Caco-2 (cell line): ENCODE measurements at regions not wholly inside any gene's neighbourhood (a gene's known extent, or its start where the extent isn't known, plus 50 kb on each side); places are given as distances from the start of the nearest gene placed in this dataset.

Experiments
- BruUV-seq: library from RNA; stranded (reverse); fragments of 400-500 nt; replicated peaks from 2 replicates; lab custom pipeline; 2021; lab: Mats Ljungman, UMichigan
- CTCF ChIA-PET: fragments of 300-600 bp; sonication (Branson Sonifier 250); formaldehyde crosslinking; loops from one replicate; lab custom pipeline; 2022; ENCODE audit warnings: antibody characterized with exemption; lab: Charles Lee
- POLR2A ChIA-PET: fragments of 300-600 bp; sonication (Branson Sonifier 250); formaldehyde crosslinking; loops from one replicate; lab custom pipeline; 2022; ENCODE audit warnings: antibody characterized with exemption; lab: Charles Lee
- DNase-seq, 2 experiments: peaks; one replicate each; pipeline versions ENCODE4 v3.0.0 to v3.0.0-alpha.2; 2020 to 2022
- H3K27me3 ChIP-seq: replicated peaks from 2 replicates; pipeline ENCODE4 v1.6.0; 2011; ENCODE audit warnings: low read length; ENCODE audit not compliant: control insufficient read depth, insufficient read depth
- H3K36me3 ChIP-seq: 2 replicates; pipeline ENCODE4 v1.5.1; 2011; ENCODE audit warnings: low read length; ENCODE audit not compliant: control insufficient read depth, insufficient read depth
- H3K4me1 ChIP-seq: fragments of 250-450 bp; sonication (Bioruptor Pico); 2 replicates; pipeline ENCODE4 v1.5.1; 2020; ENCODE audit warnings: mild to moderate bottlenecking
- H3K4me3 ChIP-seq: 2 replicates; pipeline ENCODE4 v1.5.1; 2011; ENCODE audit warnings: low read depth, mild to moderate bottlenecking, control low read depth, low read length
- H3K9me3 ChIP-seq: fragments of 250-450 bp; sonication (Bioruptor Pico); 2 replicates; pipeline ENCODE4 v1.5.1; 2020; ENCODE audit warnings: mild to moderate bottlenecking, moderate library complexity
- H3K27ac Mint-ChIP-seq: one replicate; pipeline ENCODE4 v1.8.0; 2022; ENCODE audit warnings: mixed read lengths; ENCODE audit not compliant: unreplicated experiment
- H3K27me3 Mint-ChIP-seq: one replicate; pipeline ENCODE4 v1.8.0; 2022; ENCODE audit warnings: mixed read lengths; ENCODE audit not compliant: insufficient read depth, unreplicated experiment
- H3K36me3 Mint-ChIP-seq: one replicate; pipeline ENCODE4 v1.8.0; 2022; ENCODE audit warnings: mild to moderate bottlenecking, mixed read lengths; ENCODE audit not compliant: insufficient read depth, unreplicated experiment
- H3K4me1 Mint-ChIP-seq: one replicate; pipeline ENCODE4 v1.8.0; 2022; ENCODE audit warnings: low read depth, mixed read lengths; ENCODE audit not compliant: unreplicated experiment
- H3K4me3 Mint-ChIP-seq: one replicate; pipeline ENCODE4 v1.8.0; 2022; ENCODE audit warnings: mild to moderate bottlenecking, moderate library complexity, mixed read lengths; ENCODE audit not compliant: unreplicated experiment
- H3K9me3 Mint-ChIP-seq: one replicate; pipeline ENCODE4 v1.8.0; 2022; ENCODE audit warnings: mixed read lengths; ENCODE audit not compliant: unreplicated experiment
- CTCF ChIP-seq, 2 experiments: fragments of 200-600 bp in 1 of 2; IDR thresholded peaks; 1 replicate in 1 of 2; 2 replicates in 1 of 2; pipeline versions ENCODE4 v1.5.1 to v1.8.0; 2011 to 2022; ENCODE audit warnings: antibody characterized with exemption in 1 of 2, control low read depth in 1 of 2, inconsistent platforms in 1 of 2, low read depth in 1 of 2, low read length in 1 of 2, mild to moderate bottlenecking in 1 of 2, moderate library complexity in 1 of 2; ENCODE audit not compliant: insufficient read depth in 1 of 2, severe bottlenecking in 1 of 2, unreplicated experiment in 1 of 2
- intact Hi-C: fragments of 100-400 bp; cut with micrococcal nuclease; formaldehyde crosslinking; loops from one replicate; pipeline ENCODE4 v1.10.0; 2022; ENCODE audit not compliant: unreplicated experiment

- Histone ChIP-seq H3K4me3 (no peak overlapping the region), H3K9me3 (no peaks in the 10 kb centered on the region), H3K36me3 (no peaks in the 10 kb centered on the region), H3K4me1 (no peaks in the 10 kb centered on the region), H3K27me3 (no peaks in the 10 kb centered on the region)
- BruUV-seq = no TSS peak
- Mint-ChIP-seq H3K4me1 (no peaks in the 10 kb centered on the region), H3K27ac (no peak overlapping the region), H3K27me3 (no peaks in the 10 kb centered on the region), H3K9me3 (no peaks in the 10 kb centered on the region), H3K36me3 (no peaks in the 10 kb centered on the region), H3K4me3 (no peak overlapping the region)
- intact Hi-C loops = no loop called here
- no peak for TF ChIP-seq CTCF (IDR thresholded peaks at IDR 0.05; ENCODE audit: insufficient read depth in 1 of 2, low read depth in 1 of 2, low read length in 1 of 2, severe bottlenecking in 1 of 2, unreplicated experiment in 1 of 2)
- ChIA-PET CTCF (no interaction called here), POLR2A (no interaction called here)
- DNase-seq = no peak
These were observed 355.1 kb upstream of the PTBP2 start for GRCh38 chr1:96366516-96366915.

GRCh38 chr1:96367791-96368190 is 353.8 kb upstream of the PTBP2 start:
- TF ChIP-seq CTCF (IDR thresholded peaks at IDR 0.05; ENCODE audit: insufficient read depth in 1 of 2, low read depth in 1 of 2, low read length in 1 of 2, severe bottlenecking in 1 of 2, unreplicated experiment in 1 of 2) = no peak
- H3K36me3 Mint-ChIP-seq = no peaks in the 10 kb centered on the region
- POLR2A ChIA-PET = no interaction called here
- H3K4me1 Mint-ChIP-seq = no peaks in the 10 kb centered on the region
- no peaks in the 10 kb centered on the region for H3K27me3 ChIP-seq
- no peaks in the 10 kb centered on the region for H3K27me3 Mint-ChIP-seq
- no peaks in the 10 kb centered on the region for H3K9me3 ChIP-seq
- intact Hi-C loops = no loop called here
- CTCF ChIA-PET = no interaction called here
- DNase-seq = no peak
- H3K4me3 ChIP-seq = no peak overlapping the region
- BruUV-seq = no TSS peak
- no peak overlapping the region for H3K27ac Mint-ChIP-seq
- no peak overlapping the region for H3K4me3 Mint-ChIP-seq
- H3K9me3 Mint-ChIP-seq = no peaks in the 10 kb centered on the region
- H3K4me1 ChIP-seq = no peaks in the 10 kb centered on the region
- H3K36me3 ChIP-seq = no peaks in the 10 kb centered on the region

GRCh38 chr1:96370757-96371156 is 350.8 kb upstream of the PTBP2 start:
- Histone ChIP-seq H3K9me3 (no peaks in the 10 kb centered on the region), H3K27me3 (no peaks in the 10 kb centered on the region), H3K36me3 (no peaks in the 10 kb centered on the region), H3K4me1 (no peaks in the 10 kb centered on the region), H3K4me3 (no peak overlapping the region)
- DNase-seq = no peak
- Mint-ChIP-seq H3K4me1 (no peaks in the 10 kb centered on the region), H3K27me3 (no peaks in the 10 kb centered on the region), H3K27ac (no peak overlapping the region), H3K9me3 (no peaks in the 10 kb centered on the region), H3K4me3 (no peak overlapping the region), H3K36me3 (no peaks in the 10 kb centered on the region)
- BruUV-seq = no TSS peak
- intact Hi-C loops = no loop called here
- CTCF ChIA-PET = no interaction called here
- POLR2A ChIA-PET = no interaction called here
- TF ChIP-seq CTCF (IDR thresholded peaks at IDR 0.05; ENCODE audit: insufficient read depth in 1 of 2, low read depth in 1 of 2, low read length in 1 of 2, severe bottlenecking in 1 of 2, unreplicated experiment in 1 of 2) = no peak
